ENCODE measurements at regions not wholly inside any gene's neighbourhood (a gene's known extent, or its start where the extent isn't known, plus 50 kb on each side); places are given as distances from the start of the nearest gene placed in this dataset.
"Not testable (repeated sequence)": the region's sequence is repeated elsewhere in the genome, so short reads cannot be mapped to it uniquely, and the experiment has no call there.

DNA sequence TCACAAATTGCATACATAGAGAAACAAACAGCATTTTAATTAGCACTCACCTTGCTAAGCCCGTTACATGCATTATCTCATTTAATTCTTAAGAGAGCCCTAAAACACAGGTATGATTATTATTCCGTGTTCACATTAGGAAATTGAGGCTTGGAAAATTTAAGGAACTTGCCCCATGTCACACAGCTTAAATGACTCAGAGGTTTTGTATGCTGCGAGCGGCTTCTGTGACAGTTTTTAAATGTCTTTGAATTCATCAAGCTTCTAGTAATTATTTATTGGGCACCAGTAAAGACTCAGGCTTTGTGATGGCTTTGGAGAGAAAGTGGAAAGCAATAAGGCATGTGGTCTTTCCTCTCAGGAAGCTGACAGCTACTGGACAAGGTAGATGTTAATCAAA is 166.7 kb upstream of the THBS1 start:
- 83 to 86% methylated on average over 4 of the region's 4 CpGs for WGBS, 2 donors
- no peak for TF ChIP-seq POLR2A (IDR thresholded peaks at IDR 0.05)
- TF ChIP-seq, protein P1, sequence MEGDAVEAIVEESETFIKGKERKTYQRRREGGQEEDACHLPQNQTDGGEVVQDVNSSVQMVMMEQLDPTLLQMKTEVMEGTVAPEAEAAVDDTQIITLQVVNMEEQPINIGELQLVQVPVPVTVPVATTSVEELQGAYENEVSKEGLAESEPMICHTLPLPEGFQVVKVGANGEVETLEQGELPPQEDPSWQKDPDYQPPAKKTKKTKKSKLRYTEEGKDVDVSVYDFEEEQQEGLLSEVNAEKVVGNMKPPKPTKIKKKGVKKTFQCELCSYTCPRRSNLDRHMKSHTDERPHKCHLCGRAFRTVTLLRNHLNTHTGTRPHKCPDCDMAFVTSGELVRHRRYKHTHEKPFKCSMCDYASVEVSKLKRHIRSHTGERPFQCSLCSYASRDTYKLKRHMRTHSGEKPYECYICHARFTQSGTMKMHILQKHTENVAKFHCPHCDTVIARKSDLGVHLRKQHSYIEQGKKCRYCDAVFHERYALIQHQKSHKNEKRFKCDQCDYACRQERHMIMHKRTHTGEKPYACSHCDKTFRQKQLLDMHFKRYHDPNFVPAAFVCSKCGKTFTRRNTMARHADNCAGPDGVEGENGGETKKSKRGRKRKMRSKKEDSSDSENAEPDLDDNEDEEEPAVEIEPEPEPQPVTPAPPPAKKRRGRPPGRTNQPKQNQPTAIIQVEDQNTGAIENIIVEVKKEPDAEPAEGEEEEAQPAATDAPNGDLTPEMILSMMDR (IDR thresholded peaks at IDR 0.05), result no peak
- no peak for DNase-seq (ENCODE audit: low spot score in 2 of 2)
- intact Hi-C loops (cut with DNase I; ENCODE audit: low total_unique reads), result no loop called here
- no peak overlapping the region for H3K4me3 ChIP-seq (ENCODE audit: low read depth, poor library complexity, severe bottlenecking)

DNA sequence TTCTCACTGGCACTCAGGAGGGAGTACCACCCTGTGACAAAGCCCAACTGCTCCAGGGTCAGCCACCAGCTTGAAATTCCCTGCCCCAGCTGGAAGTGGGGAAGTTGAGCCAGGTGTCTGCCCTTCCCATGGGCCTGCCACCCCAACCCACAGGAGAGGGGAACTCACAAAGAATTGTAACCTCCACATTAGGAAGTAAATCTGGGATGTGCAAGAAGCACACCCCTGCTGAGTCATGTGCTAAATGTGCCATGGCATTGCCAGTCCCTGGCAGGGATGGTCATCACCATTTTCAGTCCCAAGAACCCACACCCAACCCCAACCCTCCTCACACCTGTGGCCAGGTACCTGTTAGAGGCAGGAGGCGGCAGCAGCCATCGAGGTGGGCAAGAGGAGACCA is 165.2 kb upstream of the THBS1 start:
- no peak overlapping the region for H3K4me3 ChIP-seq (ENCODE audit: low read depth, poor library complexity, severe bottlenecking)
- TF ChIP-seq POLR2A (IDR thresholded peaks at IDR 0.05), result no peak
- TF ChIP-seq, protein P1 (IDR thresholded peaks at IDR 0.05), result no peak
- intact Hi-C loops (cut with DNase I; ENCODE audit: low total_unique reads), result no loop called here
- WGBS, 2 donors, result 92 to 100% methylated on average over 1 of the region's 2 CpGs
- DNase-seq (ENCODE audit: low spot score in 2 of 2), result no peak

DNA sequence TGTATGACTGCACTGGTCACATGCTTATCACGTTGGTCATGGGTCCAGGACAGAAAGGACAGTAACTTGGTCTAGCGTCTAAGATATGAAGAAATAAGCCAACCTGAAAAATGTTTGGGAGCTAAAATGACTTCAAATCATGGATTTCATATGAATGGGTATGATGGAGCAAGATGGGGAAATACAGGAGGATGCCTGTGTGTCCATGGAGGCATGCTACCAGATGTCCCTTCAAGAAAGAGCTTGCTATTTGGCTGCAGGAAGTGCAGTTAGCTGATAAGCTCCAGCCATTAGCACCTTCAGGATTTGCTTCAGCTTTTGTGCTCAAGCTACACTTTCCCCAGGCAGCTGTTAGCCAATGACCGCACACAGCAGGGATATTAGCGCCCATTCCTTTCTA is 164.6 kb upstream of the THBS1 start:
- no peak overlapping the region for H3K4me3 ChIP-seq (ENCODE audit: low read depth, poor library complexity, severe bottlenecking)
- 94 to 97% methylated on average over 4 of the region's 4 CpGs for WGBS, 2 donors
- no peak for DNase-seq (ENCODE audit: low spot score in 2 of 2)
- TF ChIP-seq, protein P1 (IDR thresholded peaks at IDR 0.05), result no peak
- TF ChIP-seq POLR2A (IDR thresholded peaks at IDR 0.05), result no peak
- intact Hi-C loops (cut with DNase I; ENCODE audit: low total_unique reads), result no loop called here

DNA sequence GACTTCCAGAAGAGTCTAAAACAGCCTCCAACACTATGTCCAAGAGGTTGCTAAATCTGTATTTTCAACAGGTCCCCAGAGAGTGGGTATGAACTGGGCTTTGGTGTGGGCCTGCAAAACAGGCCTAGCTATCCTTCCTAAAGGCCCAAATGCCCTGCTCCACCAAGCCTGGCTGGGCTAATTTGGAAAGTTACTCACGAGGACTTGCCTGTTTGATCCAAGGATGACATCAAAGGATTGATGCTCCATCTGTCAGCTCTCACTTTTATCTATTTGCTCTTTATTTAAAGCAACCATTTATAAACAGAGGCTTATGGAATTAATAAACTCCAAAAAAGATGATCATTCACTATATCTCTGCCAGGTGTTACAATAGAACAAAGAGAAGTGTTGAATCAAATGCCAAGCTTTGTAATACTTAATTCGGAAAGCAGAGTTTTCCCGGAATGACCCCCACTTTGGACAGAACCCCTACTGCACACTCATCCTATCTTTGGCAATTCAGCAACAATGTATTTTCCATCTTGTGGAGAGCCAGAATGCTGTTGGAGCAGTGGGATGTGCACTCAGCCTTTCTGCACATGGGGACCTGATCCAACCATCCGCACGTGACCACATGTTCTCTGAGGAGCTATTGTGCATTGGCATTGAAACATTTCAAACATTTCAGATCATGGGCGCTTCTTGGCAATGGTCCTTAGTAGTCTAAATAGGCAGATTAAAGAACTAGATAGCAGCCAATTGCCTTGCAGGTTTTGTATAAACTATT is 163.3 kb upstream of the THBS1 start:
- intact Hi-C loops (cut with DNase I; ENCODE audit: low total_unique reads), result no loop called here
- TF ChIP-seq POLR2A (IDR thresholded peaks at IDR 0.05), result no peak
- TF ChIP-seq, protein P1 (IDR thresholded peaks at IDR 0.05), result no peak
- no peak overlapping the region for H3K4me3 ChIP-seq (ENCODE audit: low read depth, poor library complexity, severe bottlenecking)
- no peak for DNase-seq (ENCODE audit: low spot score in 2 of 2)
- 31% methylated on average over 6 of the region's 6 CpGs for WGBS, 2 donors

DNA sequence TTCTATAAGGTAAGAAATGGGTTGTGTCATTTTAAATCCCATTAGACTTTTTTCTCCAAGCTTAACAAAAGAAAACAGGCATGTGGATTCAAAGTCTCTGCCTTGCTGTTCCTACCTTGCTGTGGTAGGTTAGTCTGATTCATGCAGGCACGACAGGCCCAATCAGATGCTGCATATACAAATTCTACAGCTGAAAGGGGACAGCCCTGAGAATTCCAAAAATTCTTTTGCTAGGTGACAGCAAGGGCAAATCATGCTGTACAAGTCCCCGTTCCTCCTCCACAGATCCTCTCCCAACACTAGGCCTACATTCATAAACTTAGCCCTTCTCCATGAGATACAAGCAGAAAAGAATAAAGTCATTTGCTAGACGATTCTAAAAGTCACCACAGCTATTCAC is 161.2 kb upstream of the THBS1 start:
- DNase-seq (ENCODE audit: low spot score in 2 of 2), result no peak
- 69 to 90% methylated on average over 3 of the region's 3 CpGs for WGBS, 2 donors
- peak overlapping the region; percentile 9 for H3K4me3 ChIP-seq (ENCODE audit: low read depth, poor library complexity, severe bottlenecking)
- intact Hi-C loops (cut with DNase I; ENCODE audit: low total_unique reads), result no loop called here
- TF ChIP-seq, protein P1 (IDR thresholded peaks at IDR 0.05), result no peak
- no peak for TF ChIP-seq POLR2A (IDR thresholded peaks at IDR 0.05)

DNA sequence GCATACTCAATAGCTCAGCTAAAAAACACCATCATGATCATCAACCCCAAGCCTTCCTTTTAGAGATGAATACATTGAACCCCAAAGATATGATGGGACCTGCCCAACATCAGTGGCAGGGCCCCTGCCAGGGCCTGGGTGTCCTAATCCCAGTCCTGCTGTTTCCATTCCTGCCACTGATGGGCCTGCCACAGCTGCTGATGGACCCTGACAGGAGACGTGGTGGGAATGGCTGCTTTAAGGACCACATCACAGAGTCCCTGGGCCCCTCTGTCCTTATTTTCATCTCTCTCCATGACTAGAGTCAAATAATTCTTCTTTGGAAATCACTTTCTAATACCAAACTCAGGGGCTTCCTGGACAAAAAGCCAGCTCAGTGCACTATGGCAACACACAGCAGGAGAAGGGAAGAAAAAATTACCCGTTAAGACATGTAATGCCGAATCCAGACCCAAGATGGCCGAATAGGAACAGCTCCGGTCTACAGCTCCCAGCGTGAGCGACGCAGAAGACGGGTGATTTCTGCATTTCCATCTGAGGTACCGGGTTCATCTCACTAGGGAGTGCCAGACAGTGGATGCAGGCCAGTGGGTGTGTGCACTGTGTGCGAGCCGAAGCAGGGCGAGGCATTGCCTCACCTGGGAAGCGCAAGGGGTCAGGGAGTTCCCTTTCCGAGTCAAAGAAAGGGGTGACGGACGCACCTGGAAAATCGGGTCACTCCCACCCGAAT is 160.6 kb upstream of the THBS1 start:
- DNase-seq (ENCODE audit: low spot score in 2 of 2); intact Hi-C loops (cut with DNase I; ENCODE audit: low total_unique reads); H3K4me3 ChIP-seq (ENCODE audit: low read depth, poor library complexity, severe bottlenecking): not testable (repeated sequence)
- WGBS, 2 donors, result 83 to 89% methylated on average over 10 to 17 of the region's 19 CpGs

DNA sequence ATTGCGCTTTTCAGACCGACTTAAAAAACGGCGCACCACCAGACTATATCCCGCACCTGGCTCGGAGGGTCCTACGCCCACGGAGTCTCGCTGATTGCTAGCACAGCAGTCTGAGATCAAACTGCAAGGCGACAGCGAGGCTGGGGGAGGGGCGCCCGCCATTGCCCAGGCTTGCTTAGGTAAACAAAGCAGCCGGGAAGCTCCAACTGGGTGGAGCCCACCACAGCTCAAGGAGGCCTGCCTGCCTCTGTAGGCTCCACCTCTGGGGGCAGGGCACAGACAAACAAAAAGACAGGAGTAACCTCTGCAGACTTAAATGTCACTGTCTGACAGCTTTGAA is 160.1 kb upstream of the THBS1 start:
- DNase-seq (ENCODE audit: low spot score in 2 of 2); intact Hi-C loops (cut with DNase I; ENCODE audit: low total_unique reads); H3K4me3 ChIP-seq (ENCODE audit: low read depth, poor library complexity, severe bottlenecking): not testable (repeated sequence)
- WGBS, 2 donors, result 50 to 84% methylated on average over 1 to 11 of the region's 14 CpGs

Data from lower leg skin (tissue), 4 donors.